Astrocyte (in vitro differentiated cells and primary cell): ENCODE measurements at regions not wholly inside any gene's neighbourhood (a gene's known extent, or its start where the extent isn't known, plus 50 kb on each side); places are given as distances from the start of the nearest gene placed in this dataset.

ENCODE experiments used
- EZH2 ChIP-seq: IDR thresholded peaks from 2 replicates; pipeline ENCODE4 v1.6.1; 2012; ENCODE audit warnings: mild to moderate bottlenecking, low read length, inconsistent platforms; ENCODE audit not compliant: insufficient read depth
- TF ChIP-seq, protein P1 (sequence below): IDR thresholded peaks from 2 replicates; pipeline ENCODE4 v1.5.1; 2011; ENCODE audit warnings: low read depth, mild to moderate bottlenecking, inconsistent platforms, low read length, moderate library complexity; ENCODE audit not compliant: insufficient read depth

- TF ChIP-seq, protein P1, sequence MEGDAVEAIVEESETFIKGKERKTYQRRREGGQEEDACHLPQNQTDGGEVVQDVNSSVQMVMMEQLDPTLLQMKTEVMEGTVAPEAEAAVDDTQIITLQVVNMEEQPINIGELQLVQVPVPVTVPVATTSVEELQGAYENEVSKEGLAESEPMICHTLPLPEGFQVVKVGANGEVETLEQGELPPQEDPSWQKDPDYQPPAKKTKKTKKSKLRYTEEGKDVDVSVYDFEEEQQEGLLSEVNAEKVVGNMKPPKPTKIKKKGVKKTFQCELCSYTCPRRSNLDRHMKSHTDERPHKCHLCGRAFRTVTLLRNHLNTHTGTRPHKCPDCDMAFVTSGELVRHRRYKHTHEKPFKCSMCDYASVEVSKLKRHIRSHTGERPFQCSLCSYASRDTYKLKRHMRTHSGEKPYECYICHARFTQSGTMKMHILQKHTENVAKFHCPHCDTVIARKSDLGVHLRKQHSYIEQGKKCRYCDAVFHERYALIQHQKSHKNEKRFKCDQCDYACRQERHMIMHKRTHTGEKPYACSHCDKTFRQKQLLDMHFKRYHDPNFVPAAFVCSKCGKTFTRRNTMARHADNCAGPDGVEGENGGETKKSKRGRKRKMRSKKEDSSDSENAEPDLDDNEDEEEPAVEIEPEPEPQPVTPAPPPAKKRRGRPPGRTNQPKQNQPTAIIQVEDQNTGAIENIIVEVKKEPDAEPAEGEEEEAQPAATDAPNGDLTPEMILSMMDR: no peak
- no peak for TF ChIP-seq EZH2
Measured at GRCh38 chrX:1784773-1785172, 169.9 kb downstream of the ASMT start.
